Activated CD4-positive, alpha-beta T cell treated with anti-CD3 and anti-CD28 coated beads, Interleukin-2, Interleukin-4, amounts not matched to agents 100 ng/mL and 50 ng/mL, durations not matched to agents 16 hours and 8 hours (primary cell): ENCODE measurements at regions not wholly inside any gene's neighbourhood (a gene's known extent, or its start where the extent isn't known, plus 50 kb on each side); places are given as distances from the start of the nearest gene placed in this dataset.
"Not testable (repeated sequence)": the region's sequence is repeated elsewhere in the genome, so short reads cannot be mapped to it uniquely, and the experiment has no call there.

Source experiments
- DNase-seq: peaks from one replicate; pipeline ENCODE4 v3.0.0-alpha.2; 2020; ENCODE audit warnings: low spot score

GRCh38 chr14:104304451-104305351 lies 166.3 kb downstream of the KIF26A start:
- DNase-seq: no peak

GRCh38 chr14:104305511-104306449 lies 167.4 kb downstream of the KIF26A start:
- no peak for DNase-seq

GRCh38 chr14:104306450-104307040 lies 168.2 kb downstream of the KIF26A start:
- no peak for DNase-seq

GRCh38 chr14:104307246-104307626 lies 168.8 kb downstream of the KIF26A start:
- no peak for DNase-seq

GRCh38 chr14:104307627-104308401 lies 169.4 kb downstream of the KIF26A start:
- no peak for DNase-seq

GRCh38 chr14:104308534-104308933 lies 170.1 kb downstream of the KIF26A start:
- not testable (repeated sequence) for DNase-seq

GRCh38 chr14:104309657-104310369 lies 171.4 kb downstream of the KIF26A start:
- no peak for DNase-seq

- DNase-seq: no peak
Observed at GRCh38 chr14:104311358-104311757, 173.0 kb downstream of the KIF26A start.

GRCh38 chr14:104313674-104314073 lies 175.3 kb downstream of the KIF26A start:
- DNase-seq: no peak

- no peak for DNase-seq
Observed at GRCh38 chr14:104314251-104314941, 176.0 kb downstream of the KIF26A start.

GRCh38 chr14:104315169-104315568 lies 176.8 kb downstream of the KIF26A start:
- DNase-seq: no peak

GRCh38 chr14:104315625-104316024 lies 177.2 kb downstream of the KIF26A start:
- DNase-seq: no peak

- DNase-seq: no peak
Observed at GRCh38 chr14:104316121-104316722, 177.8 kb downstream of the KIF26A start.

- no peak for DNase-seq
Observed at GRCh38 chr14:104316723-104317491, 178.5 kb downstream of the KIF26A start.

- no peak for DNase-seq
Observed at GRCh38 chr14:104317492-104317805, 179.1 kb downstream of the KIF26A start.

GRCh38 chr14:104317975-104318557 lies 179.7 kb downstream of the KIF26A start:
- no peak for DNase-seq

- no peak for DNase-seq
Observed at GRCh38 chr14:104318558-104319490, 180.4 kb downstream of the KIF26A start.
